MM.1S (cell line): ENCODE measurements at regions not wholly inside any gene's neighbourhood (a gene's known extent, or its start where the extent isn't known, plus 50 kb on each side); places are given as distances from the start of the nearest gene placed in this dataset.

Experiments
- DNase-seq: peaks from one replicate; pipeline ENCODE4 v3.0.0-alpha.2; 2015
- H2AFZ ChIP-seq: fragments of 300-600 bp; sonication (generic); 2 replicates; pipeline ENCODE4 v1.6.0; 2016; ENCODE audit warnings: antibody characterized with exemption, low read length
- H3F3A ChIP-seq: fragments of 300-600 bp; sonication (generic); 2 replicates; pipeline ENCODE4 v1.6.1; 2016; ENCODE audit warnings: mild to moderate bottlenecking, antibody characterized with exemption, low read length, moderate library complexity, mixed read lengths; ENCODE audit not compliant: insufficient read depth
- H3K27ac ChIP-seq: fragments of 300-600 bp; sonication (generic); 2 replicates; pipeline ENCODE4 v1.5.1; 2016; ENCODE audit warnings: mild to moderate bottlenecking, low read length
- H3K27me3 ChIP-seq: fragments of 300-600 bp; sonication (generic); replicated peaks from 2 replicates; pipeline ENCODE4 v1.6.0; 2016; ENCODE audit warnings: low read length; ENCODE audit not compliant: insufficient read depth
- H3K36me3 ChIP-seq: fragments of 300-600 bp; sonication (generic); replicated peaks from 2 replicates; pipeline ENCODE4 v1.6.1; 2016; ENCODE audit warnings: mild to moderate bottlenecking, low read length, mixed read lengths; ENCODE audit not compliant: insufficient read depth
- H3K4me1 ChIP-seq: fragments of 300-600 bp; sonication (generic); 2 replicates; pipeline ENCODE4 v1.6.1; 2016; ENCODE audit warnings: low read length, mixed read lengths
- H3K4me2 ChIP-seq: fragments of 300-600 bp; sonication (generic); 2 replicates; pipeline ENCODE4 v1.6.0; 2016; ENCODE audit warnings: low read depth, low read length
- H3K4me3 ChIP-seq: fragments of 300-600 bp; sonication (generic); 2 replicates; pipeline ENCODE4 v1.5.1; 2016; ENCODE audit warnings: low read length, mixed read lengths
- H3K79me2 ChIP-seq: fragments of 300-600 bp; sonication (generic); 2 replicates; pipeline ENCODE4 v1.6.1; 2016; ENCODE audit warnings: mixed run types, low read length, mixed read lengths
- H3K9ac ChIP-seq: fragments of 300-600 bp; sonication (generic); 2 replicates; pipeline ENCODE4 v1.6.1; 2016; ENCODE audit warnings: low read length, mixed read lengths
- H3K9me2 ChIP-seq: fragments of 300-600 bp; sonication (generic); replicated peaks from 2 replicates; pipeline ENCODE4 v1.6.1; 2016; ENCODE audit warnings: mild to moderate bottlenecking, low read length, mixed read lengths; ENCODE audit not compliant: insufficient read depth
- H3K9me3 ChIP-seq: fragments of 300-600 bp; sonication (generic); replicated peaks from 2 replicates; pipeline ENCODE4 v1.6.1; 2016; ENCODE audit warnings: mild to moderate bottlenecking, low read length, mixed read lengths; ENCODE audit not compliant: insufficient read depth
- H4K20me1 ChIP-seq: fragments of 300-600 bp; sonication (generic); 2 replicates; pipeline ENCODE4 v1.6.1; 2016; ENCODE audit warnings: mild to moderate bottlenecking, low read length, moderate library complexity, mixed read lengths; ENCODE audit not compliant: insufficient read depth
- CTCF ChIP-seq: fragments of 300-600 bp; sonication (generic); IDR thresholded peaks from 2 replicates; pipeline ENCODE4 v1.5.1; 2016; ENCODE audit warnings: antibody characterized with exemption, low read length, mixed read lengths
- EZH2 ChIP-seq: fragments of 300-600 bp; sonication (generic); optimal IDR thresholded peaks from 2 replicates; pipeline ENCODE3; 2017; ENCODE audit warnings: low read depth, mild to moderate bottlenecking, antibody characterized with exemption, low read length, mixed read lengths
- EZH2phosphoT487 ChIP-seq: fragments of 300-600 bp; sonication (generic); IDR thresholded peaks from 2 replicates; pipeline ENCODE4 v1.6.1; 2018; ENCODE audit warnings: antibody characterized with exemption, low read length

DNA sequence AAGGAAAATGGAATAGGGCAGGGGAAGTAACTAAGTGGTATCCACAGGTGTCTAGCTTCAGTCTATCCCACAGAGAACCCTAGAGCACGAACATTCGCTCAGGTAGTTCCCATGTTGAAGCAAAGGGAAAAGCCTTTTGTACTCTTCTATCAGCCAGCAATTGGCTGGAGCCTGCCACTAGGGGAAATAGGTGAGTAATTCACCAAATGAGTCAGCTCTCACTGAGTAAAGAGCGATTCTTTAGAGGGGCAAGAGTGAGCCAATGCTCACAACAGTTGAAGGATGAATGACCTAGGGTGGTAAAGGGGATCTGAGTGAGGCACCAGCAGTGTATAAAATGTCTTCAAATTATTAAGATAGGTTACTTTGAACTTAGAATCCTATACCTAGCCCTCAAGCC lies 94.1 kb upstream of the ZNF800 start:
- Histone ChIP-seq H3K79me2 (no peaks in the 10 kb centered on the region), H3K27ac (no peak overlapping the region), H3K9me2 (no peaks in the 10 kb centered on the region), H3K4me1 (no peaks in the 10 kb centered on the region), H3F3A (no peaks in the 10 kb centered on the region), H3K4me2 (no peak overlapping the region), H3K9ac (no peak overlapping the region), H2AFZ (no peak overlapping the region), H3K9me3 (no peaks in the 10 kb centered on the region), H4K20me1 (no peaks in the 10 kb centered on the region), H3K36me3 (no peaks in the 10 kb centered on the region), H3K4me3 (no peak overlapping the region), H3K27me3 (no peaks in the 10 kb centered on the region)
- TF ChIP-seq CTCF (no peak), EZH2phosphoT487 (no peak), EZH2 (no peak)
- no peak for DNase-seq

- Histone ChIP-seq H3K27me3 (no peaks in the 10 kb centered on the region), H2AFZ (no peak overlapping the region), H3K4me2 (no peak overlapping the region), H4K20me1 (no peaks in the 10 kb centered on the region), H3K9me2 (no peaks in the 10 kb centered on the region), H3K9me3 (no peaks in the 10 kb centered on the region), H3K4me3 (no peak overlapping the region), H3K9ac (no peak overlapping the region), H3K79me2 (no peaks in the 10 kb centered on the region), H3K36me3 (no peaks in the 10 kb centered on the region), H3F3A (no peaks in the 10 kb centered on the region), H3K27ac (no peak overlapping the region), H3K4me1 (no peaks in the 10 kb centered on the region)
- no peak for DNase-seq
- TF ChIP-seq CTCF (no peak), EZH2 (no peak), EZH2phosphoT487 (no peak)
These were observed 93.0 kb upstream of the ZNF800 start for GRCh38 chr7:127485482-127485881.

DNA sequence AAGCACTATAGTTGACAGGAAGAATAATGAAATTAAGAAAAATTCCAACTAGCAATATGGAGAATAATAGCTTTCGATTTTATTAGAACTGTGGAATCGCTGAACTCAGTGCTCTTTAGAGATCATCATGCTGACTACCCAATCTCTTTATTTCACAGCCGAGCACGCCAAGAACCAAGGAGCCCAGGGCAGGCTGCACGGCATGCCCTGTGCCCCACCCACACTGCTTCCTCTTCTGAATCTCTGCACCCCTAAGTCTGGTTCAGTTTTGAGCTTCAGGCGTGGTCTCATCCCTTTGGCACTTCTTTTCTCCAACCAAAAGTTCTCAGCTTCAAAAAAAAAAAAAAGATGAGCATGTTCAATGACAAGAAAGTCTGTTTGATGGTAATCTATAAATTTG lies 92.4 kb upstream of the ZNF800 start:
- no peaks in the 10 kb centered on the region for H3K79me2 ChIP-seq
- H3K36me3 ChIP-seq: no peaks in the 10 kb centered on the region
- H2AFZ ChIP-seq: no peak overlapping the region
- H3K4me1 ChIP-seq: no peaks in the 10 kb centered on the region
- no peak for DNase-seq
- H3K9ac ChIP-seq: no peak overlapping the region
- no peaks in the 10 kb centered on the region for H3K27me3 ChIP-seq
- H3K9me2 ChIP-seq: no peaks in the 10 kb centered on the region
- H3F3A ChIP-seq: no peaks in the 10 kb centered on the region
- no peak overlapping the region for H3K4me2 ChIP-seq
- no peak overlapping the region for H3K4me3 ChIP-seq
- no peak overlapping the region for H3K27ac ChIP-seq
- no peaks in the 10 kb centered on the region for H3K9me3 ChIP-seq
- no peaks in the 10 kb centered on the region for H4K20me1 ChIP-seq
- no peak for TF ChIP-seq CTCF

GRCh38 chr7:127478461-127478860 lies 86.0 kb upstream of the ZNF800 start:
- Histone ChIP-seq H3K27ac (no peak overlapping the region), H4K20me1 (no peaks in the 10 kb centered on the region), H3F3A (no peaks in the 10 kb centered on the region), H3K9me3 (no peaks in the 10 kb centered on the region), H3K9ac (no peak overlapping the region), H3K4me1 (no peaks in the 10 kb centered on the region), H2AFZ (no peak overlapping the region), H3K36me3 (no peaks in the 10 kb centered on the region), H3K9me2 (no peaks in the 10 kb centered on the region), H3K79me2 (no peaks in the 10 kb centered on the region), H3K4me3 (no peak overlapping the region), H3K4me2 (no peak overlapping the region), H3K27me3 (no peaks in the 10 kb centered on the region)
- TF ChIP-seq CTCF (no peak), EZH2 (no peak), EZH2phosphoT487 (no peak)
- DNase-seq: no peak
